Adrenal gland (tissue), 9 donors: ENCODE measurements at regions not wholly inside any gene's neighbourhood (a gene's known extent, or its start where the extent isn't known, plus 50 kb on each side); places are given as distances from the start of the nearest gene placed in this dataset.

Experiments used
- DNase-seq, 7 donors: peaks; one replicate each; pipeline ENCODE4 v3.0.0-alpha.2; 2019 to 2020
- H3K27ac ChIP-seq, 5 donors: fragments of 200-600 bp; sonication (generic) in 4 of 5; 1 replicate in 3 of 5; 2 replicates in 2 of 5; pipeline versions ENCODE4 v1.5.1 to v1.8.0; 2016 to 2020; ENCODE audit warnings: mild to moderate bottlenecking in 1 of 5
- H3K27me3 ChIP-seq: fragments of 200-600 bp; 2 replicates; pipeline ENCODE4 v1.8.0; 2021
- H3K36me3 ChIP-seq, 2 donors: fragments of 200-600 bp; replicated peaks in 1 of 2; 1 replicate in 1 of 2; 2 replicates in 1 of 2; pipeline versions ENCODE4 v1.5.1 to v1.8.0; 2018 to 2022
- H3K4me1 ChIP-seq, 2 donors: fragments of 200-600 bp; replicated peaks in 1 of 2; 1 replicate in 1 of 2; 2 replicates in 1 of 2; pipeline versions ENCODE4 v1.5.1 to v1.8.0; 2018 to 2021
- H3K4me3 ChIP-seq, 4 donors: fragments of 200-600 bp; sonication (generic) in 3 of 4; one replicate each; pipeline ENCODE4 v1.5.1; 2016 to 2018
- H3K9me3 ChIP-seq, 3 donors: fragments of 200-600 bp; sonication (generic) in 1 of 3; replicated peaks in 1 of 3; 1 replicate in 2 of 3; 2 replicates in 1 of 3; pipeline versions ENCODE4 v1.5.1 to v1.8.0; 2016 to 2021
- POLR2A ChIP-seq, 2 donors: fragments of 450-650 bp; IDR thresholded peaks; one replicate each; pipeline ENCODE4 v1.6.1; 2017; ENCODE audit warnings: antibody characterized with exemption in 2 of 2, mild to moderate bottlenecking in 2 of 2, moderate library complexity in 1 of 2
- WGBS, 4 donors: extraction: QIAGEN DNeasy Blood & Tissue Kit in 2 of 4; methylation state at CpG; one replicate each; pipeline versions ENCODE4 v1.1.5 to v1.1.7; 2013 to 2017; 5-methylcytosine and 5-hydroxymethylcytosine counted together
- intact Hi-C, 2 donors: fragments of 100-400 bp; cut with DNase I; formaldehyde crosslinking; loops; one replicate each; pipeline versions ENCODE4 v1.14.1 to v1.15.0; 2022 to 2023
- TF ChIP-seq, protein P1 (sequence below), 6 experiments: fragments of 450-650 bp in 4 of 6; fragments of 200-600 bp in 2 of 6; sonication (generic) in 1 of 6; IDR thresholded peaks; 1 replicate in 5 of 6; 2 replicates in 1 of 6; pipeline versions ENCODE4 v1.5.1 to v1.8.0; 2016 to 2021; ENCODE audit warnings: antibody characterized with exemption in 6 of 6, mild to moderate bottlenecking in 2 of 6, moderate library complexity in 1 of 6
- donor health status: healthy with polysubstance abuse.
- donor health status: Bipolar disorder and iron deficiency.
- donor health status: DM: yes; HTN: yes; CAD: no.
- donor health status: DM: no; HTN: no; CAD: no.
- donor health status: DM: no; HTN: no; CAD: no.

DNA sequence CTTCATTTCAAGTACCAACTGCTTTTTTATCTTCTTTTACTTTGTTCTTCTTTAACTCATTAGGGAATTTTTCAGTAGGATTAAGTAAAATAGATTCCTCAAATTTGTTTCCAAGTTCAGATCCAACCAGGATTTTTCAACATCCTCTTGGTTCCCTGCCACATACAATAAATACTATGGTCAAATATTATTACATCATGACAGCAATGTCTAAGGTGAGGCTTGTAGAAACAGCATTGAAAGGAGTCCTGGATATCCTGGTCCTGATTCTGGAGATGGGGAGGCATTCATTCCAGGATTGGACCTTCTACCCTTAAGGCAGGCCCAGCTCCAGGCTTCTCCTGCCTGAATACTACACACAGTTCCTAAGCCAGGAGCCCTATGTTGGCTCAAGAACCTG, 80.2 kb upstream of the F3 start:
- Histone ChIP-seq H3K4me1 (no peaks in the 10 kb centered on the region), H3K36me3 (no peaks in the 10 kb centered on the region), H3K27me3 (no peaks in the 10 kb centered on the region), H3K4me3 (no peak overlapping the region), H3K27ac (no peak overlapping the region), H3K9me3 (no peaks in the 10 kb centered on the region)
- no peak for DNase-seq
- TF ChIP-seq, protein P1, sequence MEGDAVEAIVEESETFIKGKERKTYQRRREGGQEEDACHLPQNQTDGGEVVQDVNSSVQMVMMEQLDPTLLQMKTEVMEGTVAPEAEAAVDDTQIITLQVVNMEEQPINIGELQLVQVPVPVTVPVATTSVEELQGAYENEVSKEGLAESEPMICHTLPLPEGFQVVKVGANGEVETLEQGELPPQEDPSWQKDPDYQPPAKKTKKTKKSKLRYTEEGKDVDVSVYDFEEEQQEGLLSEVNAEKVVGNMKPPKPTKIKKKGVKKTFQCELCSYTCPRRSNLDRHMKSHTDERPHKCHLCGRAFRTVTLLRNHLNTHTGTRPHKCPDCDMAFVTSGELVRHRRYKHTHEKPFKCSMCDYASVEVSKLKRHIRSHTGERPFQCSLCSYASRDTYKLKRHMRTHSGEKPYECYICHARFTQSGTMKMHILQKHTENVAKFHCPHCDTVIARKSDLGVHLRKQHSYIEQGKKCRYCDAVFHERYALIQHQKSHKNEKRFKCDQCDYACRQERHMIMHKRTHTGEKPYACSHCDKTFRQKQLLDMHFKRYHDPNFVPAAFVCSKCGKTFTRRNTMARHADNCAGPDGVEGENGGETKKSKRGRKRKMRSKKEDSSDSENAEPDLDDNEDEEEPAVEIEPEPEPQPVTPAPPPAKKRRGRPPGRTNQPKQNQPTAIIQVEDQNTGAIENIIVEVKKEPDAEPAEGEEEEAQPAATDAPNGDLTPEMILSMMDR (IDR thresholded peaks at IDR 0.05) = no peak
- TF ChIP-seq POLR2A (IDR thresholded peaks at IDR 0.05) = no peak
- intact Hi-C loops = no loop called here

DNA sequence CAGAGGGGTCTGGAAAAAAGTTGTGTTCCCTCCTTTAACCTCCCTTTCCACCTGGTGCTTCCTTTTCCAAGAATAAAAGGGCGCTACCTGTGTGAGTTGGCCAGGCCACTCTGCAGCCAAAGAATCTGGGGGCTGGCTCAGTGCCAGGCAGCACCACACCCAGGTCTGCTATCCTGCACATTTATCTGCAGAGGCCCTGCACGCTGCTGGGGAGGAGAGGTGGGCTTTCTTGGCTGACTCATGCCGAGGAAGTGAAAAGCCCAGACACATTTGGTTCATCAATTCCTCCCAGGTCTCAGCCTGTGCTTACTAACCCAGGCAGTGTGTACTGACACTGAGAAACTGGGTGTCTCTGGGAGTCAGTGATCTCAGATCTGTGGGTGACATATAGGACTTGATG, 79.8 kb upstream of the F3 start:
- TF ChIP-seq, protein P1 (IDR thresholded peaks at IDR 0.05) = no peak
- TF ChIP-seq POLR2A (IDR thresholded peaks at IDR 0.05) = no peak
- no peaks in the 10 kb centered on the region for H3K27me3 ChIP-seq
- H3K4me1 ChIP-seq = no peaks in the 10 kb centered on the region
- WGBS, 4 donors = 64 to 85% (median 66%) methylated on average over 2 to 3 of the region's 3 CpGs
- H3K9me3 ChIP-seq = no peaks in the 10 kb centered on the region
- no peaks in the 10 kb centered on the region for H3K36me3 ChIP-seq
- H3K4me3 ChIP-seq = no peak overlapping the region
- no peak for DNase-seq
- intact Hi-C loops = no loop called here
- H3K27ac ChIP-seq = no peak overlapping the region

DNA sequence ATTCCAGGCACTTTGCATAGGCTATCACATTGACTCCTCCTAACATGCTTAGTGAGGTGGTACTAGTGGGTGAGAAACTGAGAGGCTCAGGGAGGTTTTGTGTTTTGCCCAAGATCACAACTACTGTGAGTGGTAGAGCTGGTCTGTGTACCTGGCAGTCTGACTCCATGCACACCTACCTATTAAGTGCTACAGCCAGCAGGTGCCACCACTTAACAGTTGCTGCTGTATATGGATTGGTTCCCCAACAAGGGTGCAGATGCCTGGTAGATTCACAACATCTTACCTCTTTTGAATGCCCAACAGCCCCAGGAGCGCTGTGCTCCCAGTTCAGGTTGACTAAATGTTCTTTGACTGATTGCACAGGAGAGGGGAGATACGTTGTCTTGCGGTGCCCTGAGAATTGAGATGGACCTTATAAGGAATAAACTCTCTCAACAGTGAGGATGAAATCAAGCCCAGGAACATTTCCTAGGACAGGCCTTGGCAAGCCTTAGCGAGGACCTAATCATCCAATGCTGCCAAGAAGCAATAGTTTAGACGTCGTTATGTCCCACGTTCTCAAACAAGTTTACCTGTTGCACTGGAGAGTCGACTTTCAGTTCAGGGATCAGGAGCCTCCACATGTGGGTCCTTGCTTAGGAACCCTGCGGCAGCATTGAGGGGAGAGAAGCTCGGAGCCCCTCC, 78.9 kb upstream of the F3 start:
- no peak for TF ChIP-seq POLR2A (IDR thresholded peaks at IDR 0.05)
- TF ChIP-seq, protein P1 (IDR thresholded peaks at IDR 0.05) = no peak
- no peaks in the 10 kb centered on the region for H3K27me3 ChIP-seq
- H3K4me1 ChIP-seq = no peaks in the 10 kb centered on the region
- H3K36me3 ChIP-seq = no peaks in the 10 kb centered on the region
- intact Hi-C loops = no loop called here
- H3K9me3 ChIP-seq = no peaks in the 10 kb centered on the region
- DNase-seq = no peak
- H3K27ac ChIP-seq = no peak overlapping the region
- WGBS, 4 donors = 89 to 96% (median 94%) methylated on average over 10 of the region's 10 CpGs
- H3K4me3 ChIP-seq = no peak overlapping the region

DNA sequence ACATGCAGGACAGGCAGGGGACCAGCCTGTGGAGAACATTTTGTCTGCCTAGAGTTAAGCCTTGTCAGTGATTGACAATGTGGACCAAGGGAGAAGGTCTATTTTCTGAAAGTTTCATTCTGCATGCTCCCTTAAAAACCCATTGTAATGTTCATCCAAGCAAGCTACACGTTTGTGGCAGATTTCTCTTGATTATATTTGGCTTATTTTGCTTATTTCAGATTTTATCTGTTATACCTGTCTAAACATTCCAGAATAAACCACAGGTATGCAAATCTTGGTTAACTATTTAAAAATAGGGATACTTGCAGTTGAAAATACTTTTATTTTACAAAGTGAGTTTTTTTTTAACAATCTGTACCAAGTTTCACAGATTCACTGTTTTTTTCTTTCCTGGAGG, 78.2 kb upstream of the F3 start:
- no peak for DNase-seq
- Histone ChIP-seq H3K4me3 (no peak overlapping the region), H3K27ac (no peak overlapping the region), H3K9me3 (no peaks in the 10 kb centered on the region), H3K4me1 (peaks cover 0 to 2% of the 10 kb centered on the region in 2 donors), H3K36me3 (no peaks in the 10 kb centered on the region), H3K27me3 (no peaks in the 10 kb centered on the region)
- no peak for TF ChIP-seq POLR2A (IDR thresholded peaks at IDR 0.05)
- TF ChIP-seq, protein P1 (IDR thresholded peaks at IDR 0.05) = no peak
- intact Hi-C loops = no loop called here
- 32 to 38% (median 37%) methylated on average over 1 of the region's 1 CpG for WGBS, 4 donors
